GM12874 (cell line): ENCODE measurements at regions not wholly inside any gene's neighbourhood (a gene's known extent, or its start where the extent isn't known, plus 50 kb on each side); places are given as distances from the start of the nearest gene placed in this dataset.

Experiments used
- TF ChIP-seq, protein P1 (sequence below): IDR thresholded peaks from 2 replicates; pipeline ENCODE4 v1.5.1; 2011; ENCODE audit warnings: low read depth, mild to moderate bottlenecking, control low read depth, low read length, moderate library complexity; ENCODE audit not compliant: insufficient read depth

DNA sequence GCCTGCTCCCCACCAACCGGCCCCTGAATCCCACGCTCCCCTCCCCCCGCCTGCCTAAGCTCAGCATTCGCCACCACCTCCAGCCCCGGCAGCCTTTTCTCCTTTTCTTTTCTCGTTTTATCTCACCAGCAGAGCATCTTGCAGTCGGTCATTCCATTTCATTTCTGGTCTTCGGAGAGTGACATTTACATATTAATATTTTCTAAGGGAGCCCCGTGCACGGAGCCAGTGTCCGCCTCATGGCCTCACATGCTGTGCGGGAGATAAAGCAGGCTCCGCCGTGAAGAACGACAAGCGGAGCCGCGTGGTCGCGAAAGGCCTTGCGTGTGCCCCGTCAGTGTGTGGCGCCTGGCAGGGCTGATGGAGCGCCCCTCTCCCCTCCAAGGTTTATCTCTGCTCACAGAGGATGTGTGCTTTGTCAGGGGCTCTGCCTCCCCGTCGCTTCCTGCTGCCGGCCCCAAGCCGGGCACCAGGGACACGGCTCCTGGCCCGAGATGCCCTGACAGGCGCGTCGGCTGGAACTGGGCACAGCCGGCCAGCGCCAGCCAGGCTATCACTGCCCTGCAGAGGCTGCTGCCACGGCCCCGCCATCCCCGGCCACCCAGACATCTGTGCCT lies 95.5 kb upstream of the GSE1 start:
- TF ChIP-seq, protein P1, sequence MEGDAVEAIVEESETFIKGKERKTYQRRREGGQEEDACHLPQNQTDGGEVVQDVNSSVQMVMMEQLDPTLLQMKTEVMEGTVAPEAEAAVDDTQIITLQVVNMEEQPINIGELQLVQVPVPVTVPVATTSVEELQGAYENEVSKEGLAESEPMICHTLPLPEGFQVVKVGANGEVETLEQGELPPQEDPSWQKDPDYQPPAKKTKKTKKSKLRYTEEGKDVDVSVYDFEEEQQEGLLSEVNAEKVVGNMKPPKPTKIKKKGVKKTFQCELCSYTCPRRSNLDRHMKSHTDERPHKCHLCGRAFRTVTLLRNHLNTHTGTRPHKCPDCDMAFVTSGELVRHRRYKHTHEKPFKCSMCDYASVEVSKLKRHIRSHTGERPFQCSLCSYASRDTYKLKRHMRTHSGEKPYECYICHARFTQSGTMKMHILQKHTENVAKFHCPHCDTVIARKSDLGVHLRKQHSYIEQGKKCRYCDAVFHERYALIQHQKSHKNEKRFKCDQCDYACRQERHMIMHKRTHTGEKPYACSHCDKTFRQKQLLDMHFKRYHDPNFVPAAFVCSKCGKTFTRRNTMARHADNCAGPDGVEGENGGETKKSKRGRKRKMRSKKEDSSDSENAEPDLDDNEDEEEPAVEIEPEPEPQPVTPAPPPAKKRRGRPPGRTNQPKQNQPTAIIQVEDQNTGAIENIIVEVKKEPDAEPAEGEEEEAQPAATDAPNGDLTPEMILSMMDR, result no peak

DNA sequence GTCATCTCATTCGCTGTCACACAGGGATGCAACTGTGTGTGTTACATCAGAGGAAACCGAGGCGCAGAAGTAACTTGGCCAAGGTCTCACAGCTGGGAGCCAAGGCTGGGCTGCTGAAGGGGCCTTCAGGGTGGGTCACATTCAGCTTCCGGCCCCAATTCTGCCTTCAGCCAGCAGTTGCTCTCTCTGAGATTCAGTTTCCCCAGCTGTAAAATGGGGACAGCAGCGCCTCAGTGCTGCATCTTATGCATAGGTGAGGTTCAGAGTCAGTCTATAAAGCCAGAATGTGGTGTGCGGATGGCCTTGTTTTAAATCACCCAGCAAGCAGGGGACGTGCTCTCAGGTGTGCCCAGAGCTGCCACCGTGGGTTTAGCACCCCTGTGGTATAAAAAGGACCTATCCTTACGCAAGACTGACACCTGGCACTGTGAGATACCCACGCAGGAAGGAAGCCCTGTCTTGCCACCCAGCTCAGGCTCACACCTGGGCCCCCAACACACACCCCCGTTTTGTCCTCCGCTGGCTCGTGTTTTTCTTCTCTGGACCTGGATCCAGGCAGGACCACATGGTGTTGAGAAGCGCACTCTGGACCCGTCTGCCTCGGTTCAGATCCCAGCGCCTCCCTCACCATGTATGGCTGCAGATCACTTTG lies 94.6 kb upstream of the GSE1 start:
- TF ChIP-seq, protein P1, result no peak

DNA sequence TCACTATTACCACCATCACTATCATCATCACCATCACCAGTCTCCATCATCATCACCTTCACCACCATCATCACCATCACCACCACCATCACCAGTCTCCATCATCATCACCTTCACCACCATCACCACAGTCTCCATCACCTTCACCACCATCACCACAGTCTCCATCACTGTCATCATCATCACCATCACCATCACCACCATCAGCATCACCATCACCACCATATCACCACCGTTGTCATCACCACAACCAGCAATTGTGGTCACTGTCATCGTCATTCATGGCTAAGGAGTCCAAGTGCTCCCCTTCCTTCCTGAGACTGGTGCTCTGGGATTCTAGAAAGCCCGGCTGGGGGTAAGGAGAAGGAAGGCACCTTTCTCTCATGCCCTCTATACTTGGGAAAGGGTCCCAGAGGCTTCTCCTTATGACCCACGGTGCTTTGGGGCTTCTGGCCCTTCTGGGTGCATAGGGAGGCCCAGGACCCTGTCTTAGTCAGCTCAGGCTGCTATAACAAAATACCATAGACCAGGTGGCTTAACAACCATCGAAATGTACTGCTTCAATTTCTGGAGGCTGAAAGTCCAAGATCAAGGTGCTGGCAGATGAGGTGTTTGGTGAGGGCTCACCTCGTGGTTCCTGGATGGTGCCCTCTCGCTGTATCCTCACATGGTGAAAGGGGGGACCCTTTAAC lies 93.4 kb upstream of the GSE1 start:
- TF ChIP-seq, protein P1, result no peak

DNA sequence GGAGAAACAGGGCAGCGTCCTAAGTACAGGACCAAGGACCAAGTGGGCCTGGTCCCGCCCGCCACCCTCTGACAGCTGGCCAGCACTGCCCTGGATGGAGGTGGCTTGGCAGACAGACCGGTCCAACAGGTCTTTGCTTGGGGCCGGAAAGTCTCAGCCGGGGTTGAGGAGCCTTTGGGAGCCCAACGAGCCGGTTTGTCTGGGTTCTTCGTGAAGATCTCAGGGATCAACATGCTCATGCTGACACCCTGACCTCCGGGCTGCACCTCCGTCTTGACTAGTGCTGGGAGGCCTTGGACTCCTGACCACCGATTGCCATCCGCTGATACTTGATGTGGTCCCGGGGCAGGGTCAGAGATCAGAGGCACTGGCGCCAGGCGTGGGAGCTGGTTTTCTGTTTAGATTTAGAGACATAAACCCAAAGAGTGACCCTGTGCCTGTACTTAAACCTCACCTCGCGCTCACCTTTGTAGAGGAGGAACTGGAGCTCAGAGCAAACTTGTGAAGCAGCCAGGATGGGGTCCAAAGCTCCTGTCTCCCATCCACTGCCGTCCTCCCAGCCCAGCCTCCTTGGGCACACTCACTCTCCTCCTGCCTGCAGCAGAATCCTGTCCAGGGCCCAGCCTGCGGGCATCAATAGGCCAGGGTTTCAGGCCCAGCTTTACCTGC lies 92.1 kb upstream of the GSE1 start:
- TF ChIP-seq, protein P1, result no peak

DNA sequence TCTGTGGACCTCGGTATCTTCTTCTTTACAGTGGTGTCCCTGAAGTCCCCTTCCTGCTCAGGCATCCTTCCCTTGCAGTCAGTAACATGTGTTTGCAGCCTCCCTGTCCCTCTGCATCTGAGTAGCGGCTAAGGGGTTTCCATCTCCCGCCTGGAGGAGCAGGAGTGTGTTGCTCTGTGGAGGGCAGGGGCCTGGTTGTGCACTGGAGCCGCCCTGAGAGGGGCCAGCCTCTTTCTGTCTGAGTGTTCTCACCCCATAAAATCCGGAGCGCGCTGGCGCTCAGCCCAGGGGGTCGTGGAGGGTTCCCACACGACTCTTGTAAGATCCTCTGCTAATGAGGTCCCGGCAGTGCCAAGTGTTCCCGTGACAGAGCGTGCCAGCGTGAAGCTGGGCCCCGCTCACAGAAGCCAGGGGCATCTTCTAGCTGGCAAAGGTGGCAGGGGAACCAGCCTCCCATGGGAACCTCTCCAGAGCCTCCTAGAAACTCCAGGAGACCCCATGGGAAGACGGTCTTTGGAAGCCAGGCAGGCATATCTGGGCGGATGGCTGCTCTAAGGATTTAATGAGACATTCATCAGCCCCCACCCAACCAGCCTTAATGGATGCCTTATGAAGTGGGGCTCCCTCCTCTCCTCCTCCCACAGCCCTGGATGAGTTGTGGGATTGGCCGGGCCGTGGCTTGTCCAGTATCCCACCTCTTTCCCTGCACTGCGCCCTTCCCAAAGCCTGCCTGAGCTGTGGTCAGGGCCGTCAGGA lies 91.4 kb upstream of the GSE1 start:
- TF ChIP-seq, protein P1, result no peak

DNA sequence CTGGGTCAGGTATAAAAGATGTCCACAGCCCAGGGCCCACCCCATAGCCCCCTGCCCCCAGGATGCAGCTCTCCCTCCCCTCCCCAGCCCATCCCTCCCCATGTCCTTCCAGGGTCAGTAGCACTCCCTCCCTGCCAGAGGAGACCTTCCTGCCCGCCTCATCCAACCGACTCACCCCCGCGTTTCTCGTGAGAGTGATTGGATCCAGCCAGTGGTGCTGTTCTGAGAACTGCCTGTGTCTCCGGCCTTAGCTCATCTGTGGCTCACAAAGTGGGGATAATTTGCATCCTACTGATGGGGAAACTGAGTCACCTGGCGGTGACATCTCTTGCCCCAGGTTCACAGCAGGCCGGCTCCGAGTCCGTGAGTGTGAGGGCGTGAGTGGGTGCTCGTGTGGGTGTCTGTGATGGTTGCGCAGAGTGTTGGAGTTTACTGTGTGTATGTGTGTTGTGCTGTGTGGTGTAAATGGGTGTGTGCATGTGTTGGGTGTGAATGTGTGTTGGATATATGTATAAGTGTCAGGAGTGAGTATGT lies 90.7 kb upstream of the GSE1 start:
- TF ChIP-seq, protein P1, result no peak
